DOHH2 (cell line): ENCODE measurements at regions not wholly inside any gene's neighbourhood (a gene's known extent, or its start where the extent isn't known, plus 50 kb on each side); places are given as distances from the start of the nearest gene placed in this dataset.

ENCODE experiments used
- EZH2phosphoT487 ChIP-seq: fragments of 200-600 bp; sonication (generic); IDR thresholded peaks from 2 replicates; pipeline ENCODE4 v1.6.1; 2017; ENCODE audit warnings: borderline replicate concordance, mild to moderate bottlenecking, antibody characterized with exemption, low read length, moderate library complexity, mixed read lengths
- TF ChIP-seq, protein P1 (sequence below): fragments of 200-600 bp; sonication (generic); IDR thresholded peaks from one replicate; pipeline ENCODE4 v1.5.1; 2014; ENCODE audit warnings: antibody characterized with exemption, mild to moderate bottlenecking, low read depth, low read length; ENCODE audit not compliant: poor library complexity, severe bottlenecking

DNA sequence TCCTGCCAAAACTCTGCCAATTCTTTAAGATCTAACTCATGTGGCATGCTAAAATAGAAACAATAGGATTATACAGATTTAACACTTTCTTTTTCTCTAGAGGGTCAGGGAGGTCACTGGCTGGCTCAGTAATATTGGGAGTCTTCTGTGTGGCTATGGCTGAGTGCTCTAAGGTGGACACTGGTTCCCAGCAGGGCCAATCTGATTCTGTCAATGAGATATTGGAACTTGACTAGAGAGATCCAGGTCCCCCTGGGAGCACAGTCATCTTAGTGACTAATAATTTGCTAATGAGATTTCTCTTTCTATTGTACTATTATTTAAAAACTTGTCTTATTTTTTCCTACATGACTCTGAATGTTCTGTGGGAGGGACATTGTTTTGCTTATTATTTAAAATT, 69.1 kb upstream of the ZP4 start:
- TF ChIP-seq, protein P1, sequence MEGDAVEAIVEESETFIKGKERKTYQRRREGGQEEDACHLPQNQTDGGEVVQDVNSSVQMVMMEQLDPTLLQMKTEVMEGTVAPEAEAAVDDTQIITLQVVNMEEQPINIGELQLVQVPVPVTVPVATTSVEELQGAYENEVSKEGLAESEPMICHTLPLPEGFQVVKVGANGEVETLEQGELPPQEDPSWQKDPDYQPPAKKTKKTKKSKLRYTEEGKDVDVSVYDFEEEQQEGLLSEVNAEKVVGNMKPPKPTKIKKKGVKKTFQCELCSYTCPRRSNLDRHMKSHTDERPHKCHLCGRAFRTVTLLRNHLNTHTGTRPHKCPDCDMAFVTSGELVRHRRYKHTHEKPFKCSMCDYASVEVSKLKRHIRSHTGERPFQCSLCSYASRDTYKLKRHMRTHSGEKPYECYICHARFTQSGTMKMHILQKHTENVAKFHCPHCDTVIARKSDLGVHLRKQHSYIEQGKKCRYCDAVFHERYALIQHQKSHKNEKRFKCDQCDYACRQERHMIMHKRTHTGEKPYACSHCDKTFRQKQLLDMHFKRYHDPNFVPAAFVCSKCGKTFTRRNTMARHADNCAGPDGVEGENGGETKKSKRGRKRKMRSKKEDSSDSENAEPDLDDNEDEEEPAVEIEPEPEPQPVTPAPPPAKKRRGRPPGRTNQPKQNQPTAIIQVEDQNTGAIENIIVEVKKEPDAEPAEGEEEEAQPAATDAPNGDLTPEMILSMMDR = no peak
- no peak for TF ChIP-seq EZH2phosphoT487
